ENCODE measurements at regions not wholly inside any gene's neighbourhood (a gene's known extent, or its start where the extent isn't known, plus 50 kb on each side); places are given as distances from the start of the nearest gene placed in this dataset.

- no peak overlapping the region for H3K4me3 ChIP-seq (ENCODE audit: low read depth, low read length)
- no peak for TF ChIP-seq CTCF (IDR thresholded peaks at IDR 0.05; ENCODE audit: insufficient read depth, low read depth, low read length)
- DNase-seq (ENCODE audit: low read depth) = no peak
Measured at GRCh38 chr5:174446988-174447387, 277.4 kb upstream of the MSX2 start.

GRCh38 chr5:174448041-174448440 is 276.3 kb upstream of the MSX2 start:
- TF ChIP-seq CTCF (IDR thresholded peaks at IDR 0.05; ENCODE audit: insufficient read depth, low read depth, low read length) = no peak
- DNase-seq (ENCODE audit: low read depth) = no peak
- no peak overlapping the region for H3K4me3 ChIP-seq (ENCODE audit: low read depth, low read length)

GRCh38 chr5:174448662-174449061 is 275.7 kb upstream of the MSX2 start:
- TF ChIP-seq CTCF (IDR thresholded peaks at IDR 0.05; ENCODE audit: insufficient read depth, low read depth, low read length) = no peak
- DNase-seq (ENCODE audit: low read depth) = no peak
- H3K4me3 ChIP-seq (ENCODE audit: low read depth, low read length) = no peak overlapping the region

- no peak for TF ChIP-seq CTCF (IDR thresholded peaks at IDR 0.05; ENCODE audit: insufficient read depth, low read depth, low read length)
Measured at GRCh38 chr5:174453690-174454089, 270.7 kb upstream of the MSX2 start.

GRCh38 chr5:174454464-174454863 is 269.9 kb upstream of the MSX2 start:
- TF ChIP-seq CTCF (IDR thresholded peaks at IDR 0.05; ENCODE audit: insufficient read depth, low read depth, low read length) = no peak
- DNase-seq (ENCODE audit: low read depth) = peak; percentile 8
- H3K4me3 ChIP-seq (ENCODE audit: low read depth, low read length) = no peak overlapping the region

More at GRCh38 chr5:174453690-174454089, 270.7 kb upstream of the MSX2 start:
- DNase-seq (ENCODE audit: low read depth) = no peak
- no peak overlapping the region for H3K4me3 ChIP-seq (ENCODE audit: low read depth, low read length)

- H3K4me3 ChIP-seq (ENCODE audit: low read depth, low read length) = no peak overlapping the region
- TF ChIP-seq CTCF (IDR thresholded peaks at IDR 0.05; ENCODE audit: insufficient read depth, low read depth, low read length) = no peak
- no peak for DNase-seq (ENCODE audit: low read depth)
Measured at GRCh38 chr5:174454890-174455289, 269.5 kb upstream of the MSX2 start.

- DNase-seq (ENCODE audit: low read depth) = no peak
- TF ChIP-seq CTCF (IDR thresholded peaks at IDR 0.05; ENCODE audit: insufficient read depth, low read depth, low read length) = no peak
Measured at GRCh38 chr5:174455301-174455700, 269.1 kb upstream of the MSX2 start.

More at GRCh38 chr5:174455301-174455700, 269.1 kb upstream of the MSX2 start:
- H3K4me3 ChIP-seq (ENCODE audit: low read depth, low read length) = no peak overlapping the region
